GM12875 (cell line): ENCODE measurements at regions not wholly inside any gene's neighbourhood (a gene's known extent, or its start where the extent isn't known, plus 50 kb on each side); places are given as distances from the start of the nearest gene placed in this dataset.

Experiments
- H3K4me3 ChIP-seq: one replicate; pipeline ENCODE4 v1.5.1; 2011; ENCODE audit warnings: low read depth, low read length, control low read depth
- CTCF ChIP-seq: IDR thresholded peaks from 2 replicates; pipeline ENCODE4 v1.5.1; 2011; ENCODE audit warnings: low read depth, mild to moderate bottlenecking, control low read depth, inconsistent platforms, low read length, moderate library complexity, borderline replicate concordance; ENCODE audit not compliant: insufficient read depth

GRCh38 chr15:62823561-62823960 is 219.0 kb upstream of the TPM1 start:
- TF ChIP-seq CTCF = no peak

GRCh38 chr15:62824111-62825015 is 218.2 kb upstream of the TPM1 start:
- no peak for TF ChIP-seq CTCF
- no peak overlapping the region for H3K4me3 ChIP-seq

More at GRCh38 chr15:62823561-62823960, 219.0 kb upstream of the TPM1 start:
- no peak overlapping the region for H3K4me3 ChIP-seq

- no peak overlapping the region for H3K4me3 ChIP-seq
- TF ChIP-seq CTCF = no peak
These were observed 217.4 kb upstream of the TPM1 start for GRCh38 chr15:62825191-62825590.

GRCh38 chr15:62826561-62826960 is 216.0 kb upstream of the TPM1 start:
- no peak overlapping the region for H3K4me3 ChIP-seq
- no peak for TF ChIP-seq CTCF

- H3K4me3 ChIP-seq = no peak overlapping the region
- TF ChIP-seq CTCF = no peak
These were observed 214.2 kb upstream of the TPM1 start for GRCh38 chr15:62828364-62828763.

GRCh38 chr15:62832231-62832630 is 210.3 kb upstream of the TPM1 start:
- no peak overlapping the region for H3K4me3 ChIP-seq
- TF ChIP-seq CTCF = no peak

- no peak for TF ChIP-seq CTCF
- no peak overlapping the region for H3K4me3 ChIP-seq
These were observed 208.9 kb upstream of the TPM1 start for GRCh38 chr15:62833646-62834045.
